ENCODE measurements at regions not wholly inside any gene's neighbourhood (a gene's known extent, or its start where the extent isn't known, plus 50 kb on each side); places are given as distances from the start of the nearest gene placed in this dataset.

GRCh38 chr13:60944863-60945262 lies 470.8 kb downstream of the PCDH20 start:
- TF ChIP-seq CTCF (IDR thresholded peaks at IDR 0.05) (no peak), POLR2A (IDR thresholded peaks at IDR 0.05) (no peak), POLR2AphosphoS5 (IDR thresholded peaks at IDR 0.05) (no peak)

Data from gastroesophageal sphincter (tissue), 3 donors.